ENCODE measurements at regions not wholly inside any gene's neighbourhood (a gene's known extent, or its start where the extent isn't known, plus 50 kb on each side); places are given as distances from the start of the nearest gene placed in this dataset.

DNA sequence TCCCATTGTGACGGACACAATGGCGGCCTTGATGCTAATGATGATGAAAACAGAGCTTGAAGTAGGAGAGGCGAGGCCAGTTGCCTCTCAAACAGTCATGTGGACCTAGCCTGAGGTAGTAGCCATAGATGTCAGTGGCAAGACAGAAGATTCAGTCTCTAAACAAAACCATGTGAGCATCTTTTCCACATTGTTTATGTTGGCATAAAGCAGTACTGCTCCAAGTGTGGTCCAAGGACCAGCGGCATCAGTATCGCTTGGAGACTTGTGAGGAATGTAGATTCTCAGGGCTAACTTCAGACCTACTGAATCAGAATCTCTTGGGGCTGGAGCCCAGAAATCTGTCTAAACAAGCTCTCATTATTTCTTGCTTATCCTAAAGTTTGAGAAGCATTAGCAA is 312.8 kb upstream of the JAG1 start:
- CTCF ChIA-PET = no interaction called here
- no peak overlapping the region for H3K27ac ChIP-seq (ENCODE audit: insufficient read depth in 1 of 2, low read depth in 1 of 2, low read length in 2 of 2, poor library complexity in 1 of 2, severe bottlenecking in 2 of 2)
- H3K4me3 ChIP-seq (ENCODE audit: control insufficient read depth in 1 of 7, extremely low read depth in 1 of 7, insufficient read depth in 4 of 7, low read depth in 2 of 7, low read length in 6 of 7) = no peak overlapping the region
- H3K9me3 ChIP-seq (ENCODE audit: control extremely low read depth in 1 of 5, control insufficient read depth in 4 of 5, insufficient read depth in 2 of 5, low read depth in 1 of 5, low read length in 4 of 5) = peaks cover 0 to 1% (median 0%) of the 10 kb centered on the region in 5 experiments
- no peaks in the 10 kb centered on the region for H3K4me1 ChIP-seq (ENCODE audit: control extremely low read depth in 1 of 4, control insufficient read depth in 4 of 4, insufficient read depth in 4 of 4, low read length in 3 of 4)
- H3K36me3 ChIP-seq (ENCODE audit: control insufficient read depth in 4 of 4, insufficient read depth in 4 of 4, low read length in 3 of 4) = no peaks in the 10 kb centered on the region
- no peaks in the 10 kb centered on the region for H3K27me3 ChIP-seq (replicated peaks in 2 of 5; ENCODE audit: control insufficient read depth in 4 of 5, insufficient read depth in 5 of 5, low read length in 4 of 5)
- DNase-seq = no peak
- POLR2A ChIA-PET = no interaction called here
- 100% methylated on average over 5 of the region's 5 CpGs for WGBS (ENCODE audit: insufficient coverage)

DNA sequence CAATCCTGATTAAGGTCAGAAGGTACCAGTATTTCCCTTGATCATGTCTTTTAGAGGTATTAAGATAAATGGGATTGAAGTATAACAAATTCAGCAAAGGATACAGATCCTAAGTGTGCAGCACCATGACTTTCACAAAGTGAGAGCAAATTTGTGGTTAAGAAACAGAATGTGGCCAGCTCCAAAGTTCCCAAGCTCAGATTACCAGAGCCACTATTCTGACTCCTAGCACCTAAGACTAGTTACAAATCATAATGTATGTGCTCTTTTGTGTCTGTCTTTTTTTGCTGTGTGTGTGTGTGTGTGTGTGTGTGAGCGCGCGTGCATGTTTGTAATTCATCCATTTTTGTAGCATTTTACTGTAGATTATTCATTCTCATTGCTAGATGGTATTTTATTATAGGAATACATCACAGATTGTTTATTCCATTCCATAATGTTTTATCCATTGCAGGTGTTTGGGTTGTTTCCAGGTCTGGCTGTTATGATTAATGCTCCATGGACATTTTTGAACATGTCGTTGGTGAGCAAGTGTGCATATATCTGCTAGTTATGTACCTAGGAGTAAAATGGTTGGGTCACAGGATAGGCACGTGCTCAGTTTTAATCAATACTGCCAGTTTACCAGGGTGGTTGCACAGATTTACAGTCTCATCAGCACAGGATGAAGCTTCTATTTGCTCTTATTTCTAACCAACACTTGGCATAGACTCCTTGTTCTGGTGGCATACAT is 314.0 kb upstream of the JAG1 start:
- H3K27me3 ChIP-seq (replicated peaks in 2 of 5; ENCODE audit: control insufficient read depth in 4 of 5, insufficient read depth in 5 of 5, low read length in 4 of 5) = no peaks in the 10 kb centered on the region
- 83% methylated on average over 1 of the region's 5 CpGs for WGBS (ENCODE audit: insufficient coverage)
- no peak overlapping the region for H3K4me3 ChIP-seq (ENCODE audit: control insufficient read depth in 1 of 7, extremely low read depth in 1 of 7, insufficient read depth in 4 of 7, low read depth in 2 of 7, low read length in 6 of 7)
- CTCF ChIA-PET = no interaction called here
- DNase-seq = no peak
- no peak overlapping the region for H3K27ac ChIP-seq (ENCODE audit: insufficient read depth in 1 of 2, low read depth in 1 of 2, low read length in 2 of 2, poor library complexity in 1 of 2, severe bottlenecking in 2 of 2)
- POLR2A ChIA-PET = no interaction called here
- H3K4me1 ChIP-seq (ENCODE audit: control extremely low read depth in 1 of 4, control insufficient read depth in 4 of 4, insufficient read depth in 4 of 4, low read length in 3 of 4) = no peaks in the 10 kb centered on the region
- no peaks in the 10 kb centered on the region for H3K36me3 ChIP-seq (ENCODE audit: control insufficient read depth in 4 of 4, insufficient read depth in 4 of 4, low read length in 3 of 4)
- H3K9me3 ChIP-seq (ENCODE audit: control extremely low read depth in 1 of 5, control insufficient read depth in 4 of 5, insufficient read depth in 2 of 5, low read depth in 1 of 5, low read length in 4 of 5) = peaks cover 0 to 1% (median 0%) of the 10 kb centered on the region in 5 experiments

DNA sequence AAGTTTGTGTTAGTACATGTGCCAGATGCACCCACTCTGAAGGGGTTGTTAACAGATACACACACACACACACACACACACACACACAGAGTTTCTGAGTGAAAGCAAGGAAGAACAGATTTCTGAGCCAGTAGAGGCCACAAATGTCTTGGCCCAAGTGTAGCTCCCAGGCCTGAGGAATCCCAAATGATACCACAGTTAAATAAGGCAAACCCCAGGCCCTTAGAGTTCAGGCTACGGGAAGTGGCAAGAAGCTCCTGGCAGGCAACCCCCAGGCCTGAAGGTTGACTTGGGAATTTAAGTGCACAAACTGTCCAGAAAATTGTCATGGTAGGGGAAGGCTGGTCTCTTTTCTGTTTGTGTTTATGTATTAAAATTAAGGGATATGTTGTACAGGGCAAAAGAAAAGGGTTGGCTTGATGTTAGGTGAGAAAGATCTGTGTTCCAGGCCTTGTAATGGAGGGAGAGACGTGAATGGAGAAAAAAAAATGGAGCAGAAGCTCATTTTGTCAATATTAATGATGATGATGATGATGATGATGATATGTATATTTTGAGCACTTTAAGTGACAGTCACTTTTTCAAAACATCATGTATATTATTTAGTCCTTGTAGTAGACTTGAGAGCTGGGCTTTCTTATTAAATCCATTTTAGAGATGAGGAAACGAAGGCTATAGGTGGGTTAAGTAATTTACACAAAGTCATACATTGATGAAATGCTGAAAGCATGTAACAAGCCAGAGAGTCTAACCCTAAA is 317.0 kb upstream of the JAG1 start:
- Histone ChIP-seq H3K4me1 (ENCODE audit: control extremely low read depth in 1 of 4, control insufficient read depth in 4 of 4, insufficient read depth in 4 of 4, low read length in 3 of 4) (no peaks in the 10 kb centered on the region), H3K36me3 (ENCODE audit: control insufficient read depth in 4 of 4, insufficient read depth in 4 of 4, low read length in 3 of 4) (no peaks in the 10 kb centered on the region), H3K4me3 (ENCODE audit: control insufficient read depth in 1 of 7, extremely low read depth in 1 of 7, insufficient read depth in 4 of 7, low read depth in 2 of 7, low read length in 6 of 7) (no peak overlapping the region), H3K9me3 (ENCODE audit: control extremely low read depth in 1 of 5, control insufficient read depth in 4 of 5, insufficient read depth in 2 of 5, low read depth in 1 of 5, low read length in 4 of 5) (peaks cover 0 to 1% (median 0%) of the 10 kb centered on the region in 5 experiments), H3K27ac (ENCODE audit: insufficient read depth in 1 of 2, low read depth in 1 of 2, low read length in 2 of 2, poor library complexity in 1 of 2, severe bottlenecking in 2 of 2) (no peak overlapping the region), H3K27me3 (replicated peaks in 2 of 5; ENCODE audit: control insufficient read depth in 4 of 5, insufficient read depth in 5 of 5, low read length in 4 of 5) (no peaks in the 10 kb centered on the region)
- WGBS (ENCODE audit: insufficient coverage) = 100% methylated on average over 2 of the region's 3 CpGs
- CTCF ChIA-PET = no interaction called here
- DNase-seq = no peak
- POLR2A ChIA-PET = no interaction called here

DNA sequence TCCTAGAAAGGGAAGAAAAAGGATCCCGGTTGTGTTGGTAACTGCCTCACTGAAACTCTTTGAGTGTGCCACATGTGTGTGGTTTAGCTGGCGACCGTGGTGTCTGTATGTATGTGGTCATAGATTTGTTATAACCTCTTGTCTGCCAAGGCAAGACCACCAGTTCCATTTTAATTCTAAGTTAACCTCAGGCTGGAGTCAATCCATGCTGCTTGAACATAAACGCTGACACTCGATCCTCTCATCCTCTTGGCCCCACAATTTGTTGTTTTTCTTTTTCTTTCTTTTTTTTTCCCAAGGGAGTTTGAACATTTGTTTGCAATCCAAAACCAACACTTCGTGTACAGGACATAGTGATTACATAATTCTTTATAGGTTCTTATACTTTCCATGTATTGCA is 318.9 kb upstream of the JAG1 start:
- Histone ChIP-seq H3K4me3 (ENCODE audit: control insufficient read depth in 1 of 7, extremely low read depth in 1 of 7, insufficient read depth in 4 of 7, low read depth in 2 of 7, low read length in 6 of 7) (no peak overlapping the region), H3K27me3 (replicated peaks in 2 of 5; ENCODE audit: control insufficient read depth in 4 of 5, insufficient read depth in 5 of 5, low read length in 4 of 5) (no peaks in the 10 kb centered on the region)
- CTCF ChIA-PET = no interaction called here

DNA sequence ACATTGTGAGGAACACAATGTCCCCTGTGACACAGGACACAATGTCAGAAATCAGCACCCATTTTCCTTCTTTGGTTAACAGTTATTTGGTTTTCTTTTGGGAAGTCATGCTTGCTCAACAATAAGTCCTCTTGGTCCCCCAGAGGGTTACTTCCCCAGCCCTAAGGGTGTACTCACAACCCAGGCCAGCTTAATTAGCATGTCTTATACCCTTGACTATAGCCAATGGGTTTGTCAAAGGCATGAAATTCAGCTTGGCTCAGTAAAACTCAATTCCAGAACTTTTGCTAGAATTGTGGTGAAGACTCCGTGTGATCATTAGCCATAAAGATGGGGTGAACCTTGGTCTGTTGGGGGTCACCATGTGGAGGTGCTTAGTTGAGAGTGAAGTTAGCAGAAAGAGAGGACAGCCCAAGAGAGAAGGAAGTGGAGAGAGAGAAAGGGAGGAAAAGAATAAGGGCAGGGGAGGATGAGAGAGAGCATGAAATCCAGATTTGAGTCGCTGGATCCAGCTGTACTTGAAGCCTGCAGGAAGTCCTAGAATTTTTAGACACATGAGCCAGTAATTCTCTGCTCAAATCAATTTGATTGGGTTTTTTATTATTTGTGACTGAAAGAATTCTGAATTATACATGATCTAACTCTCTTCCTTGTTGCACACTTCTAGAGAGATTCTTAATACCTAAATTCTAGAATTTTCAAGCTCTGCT is 321.3 kb upstream of the JAG1 start:
- Histone ChIP-seq H3K4me1 (ENCODE audit: control extremely low read depth in 1 of 4, control insufficient read depth in 4 of 4, insufficient read depth in 4 of 4, low read length in 3 of 4) (no peaks in the 10 kb centered on the region), H3K4me3 (ENCODE audit: control insufficient read depth in 1 of 7, extremely low read depth in 1 of 7, insufficient read depth in 4 of 7, low read depth in 2 of 7, low read length in 6 of 7) (no peak overlapping the region), H3K36me3 (ENCODE audit: control insufficient read depth in 4 of 4, insufficient read depth in 4 of 4, low read length in 3 of 4) (no peaks in the 10 kb centered on the region), H3K9me3 (ENCODE audit: control extremely low read depth in 1 of 5, control insufficient read depth in 4 of 5, insufficient read depth in 2 of 5, low read depth in 1 of 5, low read length in 4 of 5) (no peaks in the 10 kb centered on the region), H3K27me3 (replicated peaks in 2 of 5; ENCODE audit: control insufficient read depth in 4 of 5, insufficient read depth in 5 of 5, low read length in 4 of 5) (no peaks in the 10 kb centered on the region), H3K27ac (ENCODE audit: insufficient read depth in 1 of 2, low read depth in 1 of 2, low read length in 2 of 2, poor library complexity in 1 of 2, severe bottlenecking in 2 of 2) (no peak overlapping the region)
- POLR2A ChIA-PET = no interaction called here
- 100% methylated on average over 2 of the region's 2 CpGs for WGBS (ENCODE audit: insufficient coverage)
- DNase-seq = no peak
- CTCF ChIA-PET = no interaction called here

More for the DNA sequence above, 318.9 kb upstream of the JAG1 start:
- H3K9me3 ChIP-seq (ENCODE audit: control extremely low read depth in 1 of 5, control insufficient read depth in 4 of 5, insufficient read depth in 2 of 5, low read depth in 1 of 5, low read length in 4 of 5) = no peaks in the 10 kb centered on the region
- no peak overlapping the region for H3K27ac ChIP-seq (ENCODE audit: insufficient read depth in 1 of 2, low read depth in 1 of 2, low read length in 2 of 2, poor library complexity in 1 of 2, severe bottlenecking in 2 of 2)
- WGBS (ENCODE audit: insufficient coverage) = 100% methylated on average over 3 of the region's 6 CpGs
- H3K4me1 ChIP-seq (ENCODE audit: control extremely low read depth in 1 of 4, control insufficient read depth in 4 of 4, insufficient read depth in 4 of 4, low read length in 3 of 4) = no peaks in the 10 kb centered on the region
- DNase-seq = no peak
- POLR2A ChIA-PET = no interaction called here
- no peaks in the 10 kb centered on the region for H3K36me3 ChIP-seq (ENCODE audit: control insufficient read depth in 4 of 4, insufficient read depth in 4 of 4, low read length in 3 of 4)

DNA sequence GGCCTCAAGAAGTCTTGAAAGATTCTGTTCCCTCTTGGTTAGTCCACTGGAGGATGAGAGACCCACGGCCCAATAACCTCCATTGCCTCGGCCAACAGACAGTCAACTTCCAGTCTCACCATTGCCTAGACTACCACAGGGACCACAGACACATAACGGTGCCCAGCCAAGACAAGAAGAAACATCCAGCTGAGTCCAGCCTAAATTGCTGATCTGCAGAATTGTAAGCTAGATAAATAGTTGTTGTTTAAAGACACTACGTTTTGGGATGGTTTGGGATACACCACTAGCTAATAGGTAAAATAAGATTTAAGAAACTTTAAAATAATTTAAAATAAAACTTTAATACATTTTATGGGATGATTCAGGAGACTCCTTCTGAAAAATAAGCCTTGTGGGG is 324.7 kb upstream of the JAG1 start:
- no peaks in the 10 kb centered on the region for H3K9me3 ChIP-seq (ENCODE audit: control extremely low read depth in 1 of 5, control insufficient read depth in 4 of 5, insufficient read depth in 2 of 5, low read depth in 1 of 5, low read length in 4 of 5)
- 93% methylated on average over 3 of the region's 4 CpGs for WGBS (ENCODE audit: insufficient coverage)
- no peaks in the 10 kb centered on the region for H3K27me3 ChIP-seq (replicated peaks in 2 of 5; ENCODE audit: control insufficient read depth in 4 of 5, insufficient read depth in 5 of 5, low read length in 4 of 5)
- CTCF ChIA-PET = no interaction called here
- DNase-seq = no peak
- H3K36me3 ChIP-seq (ENCODE audit: control insufficient read depth in 4 of 4, insufficient read depth in 4 of 4, low read length in 3 of 4) = no peaks in the 10 kb centered on the region
- POLR2A ChIA-PET = interaction anchor here (0.6 kb wide), 1 partner anchor 30 kb away, joined by 3 read pairs; no protein-coding TSS in a partner anchor
- H3K27ac ChIP-seq (ENCODE audit: insufficient read depth in 1 of 2, low read depth in 1 of 2, low read length in 2 of 2, poor library complexity in 1 of 2, severe bottlenecking in 2 of 2) = no peak overlapping the region
- H3K4me3 ChIP-seq (ENCODE audit: control insufficient read depth in 1 of 7, extremely low read depth in 1 of 7, insufficient read depth in 4 of 7, low read depth in 2 of 7, low read length in 6 of 7) = no peak overlapping the region
- H3K4me1 ChIP-seq (ENCODE audit: control extremely low read depth in 1 of 4, control insufficient read depth in 4 of 4, insufficient read depth in 4 of 4, low read length in 3 of 4) = no peaks in the 10 kb centered on the region

DNA sequence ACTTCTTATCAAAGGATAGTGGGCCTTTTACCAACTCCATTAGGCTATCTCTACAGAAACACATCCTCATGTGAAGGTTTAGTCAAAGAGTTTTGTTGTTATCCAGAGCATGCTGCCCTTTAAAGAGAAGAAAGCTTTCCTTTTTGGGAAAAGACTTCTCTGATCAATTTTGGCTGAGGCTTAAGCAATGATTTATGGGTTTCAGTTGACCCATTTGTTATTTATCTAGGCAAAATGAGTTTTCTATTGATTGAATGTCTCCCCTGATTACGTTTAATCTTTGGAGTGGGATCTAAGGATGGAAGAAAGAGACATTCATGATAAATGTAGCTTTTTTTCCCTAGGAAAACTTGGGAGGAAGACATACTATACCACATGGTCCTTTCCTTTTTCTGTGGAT is 326.6 kb upstream of the JAG1 start:
- H3K9me3 ChIP-seq (ENCODE audit: control extremely low read depth in 1 of 5, control insufficient read depth in 4 of 5, insufficient read depth in 2 of 5, low read depth in 1 of 5, low read length in 4 of 5) = no peaks in the 10 kb centered on the region
- DNase-seq = no peak
- H3K4me3 ChIP-seq (ENCODE audit: control insufficient read depth in 1 of 7, extremely low read depth in 1 of 7, insufficient read depth in 4 of 7, low read depth in 2 of 7, low read length in 6 of 7) = no peak overlapping the region
- no peaks in the 10 kb centered on the region for H3K27me3 ChIP-seq (replicated peaks in 2 of 5; ENCODE audit: control insufficient read depth in 4 of 5, insufficient read depth in 5 of 5, low read length in 4 of 5)
- CTCF ChIA-PET = no interaction called here
- no peaks in the 10 kb centered on the region for H3K36me3 ChIP-seq (ENCODE audit: control insufficient read depth in 4 of 4, insufficient read depth in 4 of 4, low read length in 3 of 4)
- WGBS (ENCODE audit: insufficient coverage) = no CpG with 5 or more reads among the region's 1 CpG
- POLR2A ChIA-PET = no interaction called here
- H3K27ac ChIP-seq (ENCODE audit: insufficient read depth in 1 of 2, low read depth in 1 of 2, low read length in 2 of 2, poor library complexity in 1 of 2, severe bottlenecking in 2 of 2) = no peak overlapping the region
- no peaks in the 10 kb centered on the region for H3K4me1 ChIP-seq (ENCODE audit: control extremely low read depth in 1 of 4, control insufficient read depth in 4 of 4, insufficient read depth in 4 of 4, low read length in 3 of 4)
